Hematopoietic multipotent progenitor cell (in vitro differentiated cells): ENCODE measurements at regions not wholly inside any gene's neighbourhood (a gene's known extent, or its start where the extent isn't known, plus 50 kb on each side); places are given as distances from the start of the nearest gene placed in this dataset.
"Not testable (repeated sequence)": the region's sequence is repeated elsewhere in the genome, so short reads cannot be mapped to it uniquely, and the experiment has no call there.

Source experiments
- DNase-seq, 3 donors: peaks; one replicate each; pipeline ENCODE4 v3.0.0-alpha.2; 2011 to 2015; ENCODE audit warnings: low read depth in 2 of 3, low spot score in 2 of 3

- DNase-seq: not testable (repeated sequence)
These were observed 321.0 kb downstream of the CGGBP1 start for GRCh38 chr3:87737817-87738216.

DNA sequence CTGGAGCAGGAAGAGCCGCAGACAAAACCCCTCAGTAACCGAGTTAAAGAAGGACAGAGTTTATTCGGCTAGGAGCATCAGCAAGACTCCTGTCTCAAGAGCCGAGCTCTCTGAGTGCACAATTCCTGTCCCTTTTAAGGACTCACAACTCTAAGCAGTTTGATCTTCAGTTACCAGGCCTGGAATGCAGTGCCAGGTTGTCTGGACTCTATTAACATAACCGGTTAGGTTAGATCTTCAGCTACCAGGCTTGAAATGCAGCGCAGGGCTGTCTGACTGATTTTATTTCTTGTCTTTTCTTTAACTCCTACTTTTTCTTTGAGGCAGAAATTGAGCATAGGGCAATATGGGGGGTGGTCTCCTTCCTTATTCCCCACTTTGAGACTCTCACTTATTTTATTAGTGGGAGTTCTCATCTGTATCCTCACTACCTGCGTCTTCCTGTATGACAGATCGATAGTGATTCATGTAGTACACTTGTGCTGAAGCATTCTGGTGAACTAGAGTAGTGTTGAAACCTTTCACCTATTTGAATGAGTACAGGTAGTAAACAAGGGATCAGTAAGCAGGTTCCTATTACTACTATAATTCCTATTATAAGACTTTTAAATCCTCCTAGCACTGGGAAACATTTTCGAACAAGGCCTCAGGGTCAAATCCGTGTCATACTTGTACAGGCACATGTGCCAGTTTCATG, 325.0 kb downstream of the CGGBP1 start:
- no peak for DNase-seq

GRCh38 chr3:87732294-87732693, 326.5 kb downstream of the CGGBP1 start:
- no peak for DNase-seq

GRCh38 chr3:87727783-87728182, 331.0 kb downstream of the CGGBP1 start:
- no peak for DNase-seq

DNA sequence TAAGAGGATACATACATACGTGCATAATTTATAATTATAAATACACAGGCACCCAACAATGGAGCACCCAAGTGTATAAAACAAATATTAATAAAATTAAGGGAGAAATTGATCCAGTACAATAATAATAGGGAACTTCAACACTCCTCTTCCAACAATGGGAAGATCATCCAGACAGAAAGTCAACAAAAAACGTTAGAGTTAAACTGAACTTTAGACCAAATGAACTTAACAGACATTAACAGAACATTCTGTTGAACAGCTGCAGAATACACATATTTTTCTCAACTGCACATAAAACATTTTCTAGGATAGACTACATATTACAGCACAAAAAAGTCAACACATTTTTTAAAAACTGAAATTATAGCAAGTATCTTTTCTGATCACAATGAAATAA, 339.7 kb downstream of the CGGBP1 start:
- DNase-seq: no peak

DNA sequence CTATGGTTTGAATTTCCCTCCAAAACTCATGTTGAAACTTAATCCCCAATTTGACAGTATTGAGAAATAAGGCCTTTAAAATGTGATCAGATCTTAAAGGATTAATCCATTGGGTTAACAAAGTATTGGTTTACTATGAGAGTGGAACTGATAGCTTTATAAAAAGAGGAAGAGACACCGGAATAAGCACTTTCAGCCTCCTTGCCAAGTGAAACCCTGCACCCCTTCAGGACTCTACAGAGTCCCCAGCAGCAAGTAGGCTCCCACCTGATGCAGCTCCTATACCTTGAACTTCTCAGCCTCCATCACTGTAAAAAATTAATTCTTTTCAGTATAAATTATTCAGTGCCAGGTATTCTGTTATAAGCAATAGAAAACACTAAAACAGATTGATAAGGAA, 348.3 kb downstream of the CGGBP1 start:
- no peak for DNase-seq

DNA sequence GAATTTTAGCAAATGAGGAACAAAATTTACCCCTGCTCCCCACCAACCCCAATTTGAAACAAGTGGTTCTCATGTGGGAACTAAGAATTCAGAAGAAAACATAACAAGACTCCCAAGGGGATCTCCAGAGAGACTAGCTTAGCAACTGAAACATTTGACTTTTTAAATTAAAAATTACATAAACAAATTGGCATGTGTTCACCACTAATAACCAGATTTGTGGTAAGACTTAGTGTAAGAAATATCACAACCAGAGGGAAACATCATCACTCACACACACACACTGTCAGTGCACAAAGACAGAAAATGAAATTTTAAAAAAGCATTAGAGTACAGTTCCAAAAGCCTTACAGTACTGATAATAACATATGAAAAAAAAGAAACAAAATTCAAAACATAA, 348.8 kb downstream of the CGGBP1 start:
- DNase-seq: no peak

GRCh38 chr3:87706176-87706575, 352.6 kb downstream of the CGGBP1 start:
- peak in 1 of 3 donors; percentile 1 for DNase-seq

DNA sequence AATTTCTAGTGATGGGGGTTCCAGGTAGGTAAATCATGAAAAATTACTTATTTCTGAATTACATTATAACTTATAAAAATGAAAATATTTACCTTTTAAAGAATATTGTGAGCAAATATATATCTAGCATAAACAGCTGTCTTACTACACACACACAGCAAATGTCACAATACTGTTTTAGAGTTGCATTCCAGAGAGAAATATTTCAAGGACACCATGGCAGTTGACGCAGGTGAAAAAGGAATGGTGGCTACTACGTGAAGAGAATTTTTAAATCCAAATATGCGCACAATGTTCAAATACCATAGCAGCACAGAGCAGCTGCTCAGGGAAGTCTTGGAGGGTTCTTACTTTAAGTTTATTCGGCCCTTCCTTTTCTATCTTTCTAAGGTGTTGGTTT, 356.2 kb downstream of the CGGBP1 start:
- DNase-seq: no peak

- no peak for DNase-seq
These were observed 362.4 kb downstream of the CGGBP1 start for GRCh38 chr3:87696124-87697013.

- DNase-seq: no peak
These were observed 364.1 kb downstream of the CGGBP1 start for GRCh38 chr3:87694678-87695077.

DNA sequence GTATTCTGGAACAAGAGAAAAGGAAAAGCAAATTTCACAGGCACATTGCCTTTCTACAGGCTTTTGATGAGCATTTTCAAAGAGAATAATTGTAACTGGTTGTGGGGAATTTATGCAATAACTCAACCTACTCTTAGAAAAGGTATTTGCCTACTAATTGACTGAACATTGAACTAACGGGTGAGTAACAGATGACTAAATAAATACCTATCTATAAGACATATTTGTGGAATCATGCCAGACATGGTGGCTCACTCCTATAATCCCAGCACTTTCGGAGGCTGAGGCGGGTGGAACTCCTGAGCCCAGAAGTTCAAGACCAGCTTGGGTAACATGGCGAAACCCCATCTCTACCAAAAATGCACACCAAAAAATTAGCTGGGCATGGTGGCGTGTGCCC, 367.7 kb downstream of the CGGBP1 start:
- DNase-seq: no peak

GRCh38 chr3:87678984-87679660, 379.7 kb downstream of the CGGBP1 start:
- not testable (repeated sequence) for DNase-seq

- no peak for DNase-seq
These were observed 384.2 kb downstream of the CGGBP1 start for GRCh38 chr3:87674397-87675161.

- DNase-seq: no peak
These were observed 385.7 kb downstream of the CGGBP1 start for GRCh38 chr3:87673132-87673531.

DNA sequence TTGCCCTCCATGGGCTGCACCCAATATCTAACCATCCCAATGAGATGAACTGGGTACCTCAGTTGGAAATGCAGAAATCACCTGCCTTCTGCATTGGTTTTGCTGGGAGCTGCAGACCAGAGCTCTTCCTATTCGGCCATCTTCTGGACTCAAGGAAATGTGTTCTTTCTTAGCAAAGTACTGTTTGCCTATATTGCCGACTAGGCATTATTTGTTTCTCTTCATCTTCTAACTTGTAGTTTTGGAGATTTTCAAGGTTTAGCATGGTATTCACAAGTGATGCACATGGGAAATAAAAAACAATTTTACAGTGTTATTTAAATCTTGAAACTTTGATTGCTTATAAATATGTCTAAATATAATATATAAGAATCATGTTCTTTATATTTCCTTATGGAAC, 377.8 kb upstream of the POU1F1 start:
- no peak for DNase-seq

DNA sequence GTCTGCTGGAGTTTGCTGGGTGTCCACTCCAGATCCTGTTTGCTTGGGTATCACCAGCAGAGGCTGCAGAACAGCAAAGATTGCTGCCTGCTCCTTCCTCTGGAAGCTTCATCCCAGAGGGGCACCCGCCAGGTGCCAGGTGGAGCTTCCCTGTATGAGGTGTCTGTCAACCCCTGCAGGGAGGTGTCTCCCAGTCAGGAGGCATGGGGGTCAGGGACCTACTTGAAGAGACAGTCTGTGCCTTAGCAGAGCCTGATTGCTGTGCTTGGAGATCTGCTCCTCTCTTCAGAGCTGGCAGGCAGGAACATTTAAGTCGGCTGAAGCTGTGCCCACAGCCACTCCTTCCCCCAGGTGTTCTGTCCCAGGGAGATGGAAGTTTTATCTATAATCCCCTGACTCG, 376.8 kb upstream of the POU1F1 start:
- not testable (repeated sequence) for DNase-seq

DNA sequence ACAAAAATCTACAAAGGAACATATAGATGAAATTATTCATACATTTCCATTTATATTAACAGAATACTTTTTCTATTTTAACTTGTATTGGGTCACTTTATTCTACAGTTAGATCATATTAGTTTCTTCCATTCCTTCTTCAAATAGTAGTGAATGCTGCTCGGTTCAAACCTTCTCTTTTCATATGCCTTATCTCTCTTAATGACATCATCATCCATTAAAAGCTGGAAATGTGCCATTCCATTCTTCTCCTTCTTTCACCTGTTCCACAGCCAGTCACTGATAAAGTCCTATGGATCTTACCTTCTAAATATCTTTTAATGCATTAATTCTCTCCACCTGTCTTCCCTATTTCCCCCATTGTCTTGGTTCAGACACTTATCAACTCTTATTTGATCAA, 358.0 kb upstream of the POU1F1 start:
- no peak for DNase-seq

GRCh38 chr3:87627316-87627715, 350.9 kb upstream of the POU1F1 start:
- no peak for DNase-seq

DNA sequence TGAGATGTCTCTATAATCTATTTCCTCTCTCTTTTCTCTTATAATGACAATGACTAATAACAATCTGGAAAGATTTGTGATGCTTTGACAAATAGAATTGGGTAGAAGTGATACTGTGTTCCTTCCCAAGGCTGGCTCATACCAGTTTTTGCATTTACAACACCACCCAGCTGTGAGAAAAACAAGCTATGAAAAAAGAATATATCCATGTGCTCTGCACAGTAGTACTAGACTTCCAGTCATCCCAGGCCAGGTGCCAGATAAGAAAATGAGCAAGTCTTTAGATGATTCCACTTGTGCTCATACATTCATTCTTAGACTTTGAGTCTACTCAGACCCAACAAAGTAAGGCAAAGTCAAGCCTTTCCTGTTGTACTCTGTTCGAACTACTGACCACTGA, 350.2 kb upstream of the POU1F1 start:
- DNase-seq: no peak

- no peak for DNase-seq
These were observed 349.5 kb upstream of the POU1F1 start for GRCh38 chr3:87625876-87626275.
